ENCODE measurements at regions not wholly inside any gene's neighbourhood (a gene's known extent, or its start where the extent isn't known, plus 50 kb on each side); places are given as distances from the start of the nearest gene placed in this dataset.

DNA sequence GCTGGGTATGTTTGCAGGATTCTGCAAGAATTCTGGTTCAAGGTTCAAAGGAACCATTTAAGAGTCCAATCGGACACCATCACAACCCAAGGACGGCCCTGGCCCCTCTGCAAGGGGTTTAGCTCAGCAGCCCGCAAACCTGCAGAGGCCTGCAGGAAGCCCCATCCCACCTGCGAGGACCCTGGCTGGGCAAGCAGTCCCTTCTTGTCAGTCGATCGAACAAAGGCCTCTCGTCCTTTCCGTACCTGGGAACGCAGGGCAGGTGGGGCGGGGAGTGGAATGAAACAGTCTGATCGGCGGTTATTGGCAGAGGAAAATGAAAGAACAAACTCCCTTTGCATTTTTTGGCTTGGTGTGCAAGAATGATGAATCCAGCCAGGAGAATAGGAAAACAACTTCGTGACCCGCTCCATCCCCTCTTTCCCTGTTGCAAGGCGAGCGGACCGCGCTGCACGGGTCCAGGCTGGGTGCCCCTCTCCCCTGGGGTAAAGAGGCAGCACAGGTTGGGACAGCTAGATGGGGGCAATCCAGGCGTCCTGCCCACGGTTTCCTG, 73.7 kb downstream of the INSIG1 start:
- Histone ChIP-seq H2BK5ac (ENCODE audit: insufficient read length, low read length) (no peak overlapping the region), H3K14ac (ENCODE audit: insufficient read depth, low read length) (no peak overlapping the region), H4K20me1 (ENCODE audit: control insufficient read depth, insufficient read depth, insufficient read length) (no peaks in the 10 kb centered on the region), H3K9ac (ENCODE audit: extremely low read depth, insufficient read length, low read length) (no peak overlapping the region), H3K18ac (ENCODE audit: insufficient read length, low read depth, low read length) (no peak overlapping the region), H2BK12ac (ENCODE audit: insufficient read length, low read depth, low read length) (no peak overlapping the region), H3K23ac (ENCODE audit: insufficient read length, low read depth, low read length) (no peak overlapping the region), H3K23me2 (ENCODE audit: insufficient read length, low read depth, low read length, poor library complexity, severe bottlenecking) (no peaks in the 10 kb centered on the region), H3K79me2 (ENCODE audit: insufficient read depth, low read length) (no peaks in the 10 kb centered on the region), H4K5ac (ENCODE audit: insufficient read length, low read depth, low read length) (no peak overlapping the region), H2AK5ac (ENCODE audit: insufficient read length, low read length) (no peak overlapping the region), H3K79me1 (ENCODE audit: insufficient read depth, low read depth, low read length, poor library complexity, severe bottlenecking) (no peaks in the 10 kb centered on the region), H4K91ac (ENCODE audit: insufficient read length, low read depth, low read length) (no peak overlapping the region), H3K9me3 (ENCODE audit: control insufficient read depth, low read depth, low read length) (no peaks in the 10 kb centered on the region), H2BK15ac (ENCODE audit: low read depth, low read length) (no peak overlapping the region), H3K4ac (ENCODE audit: low read depth, low read length) (no peak overlapping the region), H2AFZ (ENCODE audit: low read length) (no peak overlapping the region), H3T11ph (ENCODE audit: low read length) (no peak overlapping the region), H2BK20ac (ENCODE audit: low read depth, low read length, poor library complexity, severe bottlenecking) (no peak overlapping the region), H4K8ac (replicated peaks; ENCODE audit: insufficient read length, low read depth, low read length) (no peak overlapping the region), H3K56ac (ENCODE audit: insufficient read length, low read depth, low read length) (no peak overlapping the region), H3K4me2 (ENCODE audit: insufficient read depth, insufficient read length, low read length) (peak overlapping the region; percentile 45), H3K27ac (ENCODE audit: insufficient read length, low read depth, low read length) (no peak overlapping the region), H3K4me1 (ENCODE audit: insufficient read depth, low read length) (no peaks in the 10 kb centered on the region), H3K27me3 (ENCODE audit: insufficient read depth, low read length) (peaks cover 76% of the 10 kb centered on the region), H2BK120ac (ENCODE audit: low read depth, low read length, poor library complexity, severe bottlenecking) (no peak overlapping the region)
- H3K27me3 Mint-ChIP-seq (ENCODE audit: low read depth), result peaks cover 86% of the 10 kb centered on the region
- H3K36me3 Mint-ChIP-seq (ENCODE audit: insufficient read depth in 1 of 3, low read depth in 3 of 3), result peaks cover 0 to 6% (median 4%) of the 10 kb centered on the region in 3 experiments; a peak in 2 of 7 replicates
- TF ChIP-seq CTCF (conservative IDR thresholded peaks at IDR 0.05), result no peak
- WGBS (ENCODE audit: extremely low coverage, insufficient read length, low lambda C conversion rate), result no CpG with 5 or more reads among the region's 21 CpGs
- H3K9me3 Mint-ChIP-seq, result peaks cover 12 to 29% of the 10 kb centered on the region in 2 experiments
- H3K27ac Mint-ChIP-seq, result no peak overlapping the region
- H3K4me3 Mint-ChIP-seq, result peak overlapping the region in 1 of 2 experiments; percentile 69; a peak in 3 of 5 replicates
- peak; percentile 43 for DNase-seq
- peaks cover 17 to 32% of the 10 kb centered on the region in 2 experiments for H3K4me1 Mint-ChIP-seq

Measured in H9 (cell line).